Mammary epithelial cell (primary cell): ENCODE measurements at regions not wholly inside any gene's neighbourhood (a gene's known extent, or its start where the extent isn't known, plus 50 kb on each side); places are given as distances from the start of the nearest gene placed in this dataset.

ENCODE experiments used
- EZH2 ChIP-seq: IDR thresholded peaks from 2 replicates; pipeline ENCODE4 v1.6.1; 2012; ENCODE audit warnings: low read length, inconsistent platforms, borderline replicate concordance
- TF ChIP-seq, protein P1 (sequence below), 2 donors: IDR thresholded peaks in 1 of 2; conservative IDR thresholded peaks in 1 of 2; 2 replicates each; pipeline ENCODE4 v1.5.1; 2011 to 2012; ENCODE audit warnings: inconsistent platforms in 2 of 2, low read length in 2 of 2, mild to moderate bottlenecking in 2 of 2, control low read depth in 1 of 2, low read depth in 1 of 2; ENCODE audit not compliant: insufficient read depth in 1 of 2; ENCODE audit errors: extremely low read depth in 1 of 2

DNA sequence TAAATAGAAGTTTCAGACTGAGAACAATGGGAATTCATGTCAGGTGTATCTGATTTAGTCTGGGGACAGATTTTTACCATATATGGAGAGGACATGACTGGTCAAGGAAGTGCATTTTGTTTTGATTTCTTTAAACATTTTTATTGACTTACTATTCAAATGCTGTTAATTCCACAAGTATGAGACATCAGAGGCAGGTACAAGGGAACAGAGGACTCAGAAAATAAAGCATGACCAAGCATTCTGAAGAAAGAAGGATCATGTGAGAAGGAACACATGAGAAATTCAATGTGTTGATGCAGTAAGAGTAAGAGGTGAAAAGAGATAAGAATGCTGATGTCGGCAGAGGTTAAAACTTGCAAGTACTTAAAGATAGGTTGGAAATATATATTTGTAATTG lies 1452.6 kb downstream of the PCDH7 start:
- TF ChIP-seq, protein P1, sequence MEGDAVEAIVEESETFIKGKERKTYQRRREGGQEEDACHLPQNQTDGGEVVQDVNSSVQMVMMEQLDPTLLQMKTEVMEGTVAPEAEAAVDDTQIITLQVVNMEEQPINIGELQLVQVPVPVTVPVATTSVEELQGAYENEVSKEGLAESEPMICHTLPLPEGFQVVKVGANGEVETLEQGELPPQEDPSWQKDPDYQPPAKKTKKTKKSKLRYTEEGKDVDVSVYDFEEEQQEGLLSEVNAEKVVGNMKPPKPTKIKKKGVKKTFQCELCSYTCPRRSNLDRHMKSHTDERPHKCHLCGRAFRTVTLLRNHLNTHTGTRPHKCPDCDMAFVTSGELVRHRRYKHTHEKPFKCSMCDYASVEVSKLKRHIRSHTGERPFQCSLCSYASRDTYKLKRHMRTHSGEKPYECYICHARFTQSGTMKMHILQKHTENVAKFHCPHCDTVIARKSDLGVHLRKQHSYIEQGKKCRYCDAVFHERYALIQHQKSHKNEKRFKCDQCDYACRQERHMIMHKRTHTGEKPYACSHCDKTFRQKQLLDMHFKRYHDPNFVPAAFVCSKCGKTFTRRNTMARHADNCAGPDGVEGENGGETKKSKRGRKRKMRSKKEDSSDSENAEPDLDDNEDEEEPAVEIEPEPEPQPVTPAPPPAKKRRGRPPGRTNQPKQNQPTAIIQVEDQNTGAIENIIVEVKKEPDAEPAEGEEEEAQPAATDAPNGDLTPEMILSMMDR (conservative IDR thresholded peaks at IDR 0.05 in 1 of 2, IDR thresholded peaks at IDR 0.05 in 1 of 2; ENCODE audit: extremely low read depth in 1 of 2, insufficient read depth in 1 of 2, low read depth in 1 of 2, low read length in 2 of 2) = no peak
- TF ChIP-seq EZH2 = no peak
